OCI-LY3 (cell line): ENCODE measurements at regions not wholly inside any gene's neighbourhood (a gene's known extent, or its start where the extent isn't known, plus 50 kb on each side); places are given as distances from the start of the nearest gene placed in this dataset.

Experiments used
- EZH2phosphoT487 ChIP-seq: fragments of 200-600 bp; shearing (Covaris generic); IDR thresholded peaks from 2 replicates; pipeline ENCODE4 v1.6.1; 2018; ENCODE audit warnings: antibody characterized with exemption, mixed run types, low read depth
- TF ChIP-seq, protein P1 (sequence below): fragments of 200-600, 300-600 bp; sonication (generic); IDR thresholded peaks from 2 replicates; pipeline ENCODE4 v1.5.1; 2014; ENCODE audit warnings: antibody characterized with exemption, low read length, low read depth

DNA sequence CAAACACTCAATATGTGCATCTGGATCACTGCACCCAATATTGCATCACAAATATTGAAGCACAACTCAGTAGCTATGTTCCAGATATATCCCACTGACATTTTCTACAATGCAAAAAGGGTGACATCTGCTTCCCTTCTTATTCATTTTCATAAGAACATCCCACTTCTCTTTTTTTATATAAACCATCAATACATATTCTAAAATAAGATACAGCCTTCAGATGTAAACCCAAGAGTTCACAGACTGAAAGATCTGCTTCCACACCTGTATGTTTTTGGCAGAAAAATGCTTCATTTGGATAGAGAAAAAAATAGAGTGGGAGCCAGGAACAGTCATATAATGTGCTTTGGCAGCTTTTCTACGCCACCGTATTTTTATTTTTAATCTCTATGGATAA lies 815.6 kb upstream of the ADGRL3 start:
- TF ChIP-seq, protein P1, sequence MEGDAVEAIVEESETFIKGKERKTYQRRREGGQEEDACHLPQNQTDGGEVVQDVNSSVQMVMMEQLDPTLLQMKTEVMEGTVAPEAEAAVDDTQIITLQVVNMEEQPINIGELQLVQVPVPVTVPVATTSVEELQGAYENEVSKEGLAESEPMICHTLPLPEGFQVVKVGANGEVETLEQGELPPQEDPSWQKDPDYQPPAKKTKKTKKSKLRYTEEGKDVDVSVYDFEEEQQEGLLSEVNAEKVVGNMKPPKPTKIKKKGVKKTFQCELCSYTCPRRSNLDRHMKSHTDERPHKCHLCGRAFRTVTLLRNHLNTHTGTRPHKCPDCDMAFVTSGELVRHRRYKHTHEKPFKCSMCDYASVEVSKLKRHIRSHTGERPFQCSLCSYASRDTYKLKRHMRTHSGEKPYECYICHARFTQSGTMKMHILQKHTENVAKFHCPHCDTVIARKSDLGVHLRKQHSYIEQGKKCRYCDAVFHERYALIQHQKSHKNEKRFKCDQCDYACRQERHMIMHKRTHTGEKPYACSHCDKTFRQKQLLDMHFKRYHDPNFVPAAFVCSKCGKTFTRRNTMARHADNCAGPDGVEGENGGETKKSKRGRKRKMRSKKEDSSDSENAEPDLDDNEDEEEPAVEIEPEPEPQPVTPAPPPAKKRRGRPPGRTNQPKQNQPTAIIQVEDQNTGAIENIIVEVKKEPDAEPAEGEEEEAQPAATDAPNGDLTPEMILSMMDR, result no peak
- TF ChIP-seq EZH2phosphoT487, result no peak
